Activated T-cell treated with anti-CD3 and anti-CD28 coated beads, Interleukin-2, amount 50 U/mL, for 72 hours (primary cell): ENCODE measurements at regions not wholly inside any gene's neighbourhood (a gene's known extent, or its start where the extent isn't known, plus 50 kb on each side); places are given as distances from the start of the nearest gene placed in this dataset.

Experiments
- ATAC-seq, 2 donors: fragments of 150-1000 bp; cut with Tn5 transposase; replicated peaks in 1 of 2; 2 replicates each; pipeline ENCODE4 v1.10.0; 2021; ENCODE audit warnings: moderate library complexity in 2 of 2, mild to moderate bottlenecking in 1 of 2
- DNase-seq, 2 donors: peaks; one replicate each; pipeline ENCODE4 v3.0.0; 2021 to 2022; ENCODE audit warnings: mixed read lengths in 1 of 2
- H3K27ac Mint-ChIP-seq: one replicate; pipeline ENCODE4 v1.8.0; 2022; ENCODE audit warnings: mild to moderate bottlenecking, moderate library complexity, mixed read lengths
- H3K27me3 Mint-ChIP-seq: one replicate; pipeline ENCODE4 v1.8.0; 2022; ENCODE audit warnings: low read depth, mixed read lengths
- H3K36me3 Mint-ChIP-seq, 2 donors: one replicate each; pipeline ENCODE4 v1.8.0; 2022; ENCODE audit warnings: mixed read lengths in 2 of 2, mild to moderate bottlenecking in 1 of 2; ENCODE audit not compliant: insufficient read depth in 2 of 2
- H3K4me1 Mint-ChIP-seq: one replicate; pipeline ENCODE4 v1.8.0; 2022; ENCODE audit warnings: low read depth, mixed read lengths
- H3K4me3 Mint-ChIP-seq, 2 donors: one replicate each; pipeline ENCODE4 v1.8.0; 2022; ENCODE audit warnings: mild to moderate bottlenecking in 2 of 2, mixed read lengths in 2 of 2, moderate library complexity in 2 of 2
- H3K9me3 Mint-ChIP-seq, 2 donors: one replicate each; pipeline ENCODE4 v1.8.0; 2022; ENCODE audit warnings: mixed read lengths in 2 of 2

- no peak overlapping the region for H3K4me3 Mint-ChIP-seq
- H3K27me3 Mint-ChIP-seq, result peaks cover 34% of the 10 kb centered on the region
- no peak for ATAC-seq
- H3K27ac Mint-ChIP-seq, result no peak overlapping the region
- DNase-seq, result no peak
- H3K4me1 Mint-ChIP-seq, result no peaks in the 10 kb centered on the region
- H3K36me3 Mint-ChIP-seq, result no peaks in the 10 kb centered on the region
- H3K9me3 Mint-ChIP-seq, result no peaks in the 10 kb centered on the region
These were observed 95.0 kb upstream of the DAP start for GRCh38 chr5:10856071-10856470.

- DNase-seq (no peak), ATAC-seq (no peak)
- H3K27ac Mint-ChIP-seq, result no peak overlapping the region
- H3K9me3 Mint-ChIP-seq, result no peaks in the 10 kb centered on the region
- H3K4me3 Mint-ChIP-seq, result no peak overlapping the region
- H3K4me1 Mint-ChIP-seq, result no peaks in the 10 kb centered on the region
- no peaks in the 10 kb centered on the region for H3K36me3 Mint-ChIP-seq
- H3K27me3 Mint-ChIP-seq, result peaks cover 28% of the 10 kb centered on the region
These were observed 93.7 kb upstream of the DAP start for GRCh38 chr5:10854506-10855277.

- H3K4me1 Mint-ChIP-seq, result no peaks in the 10 kb centered on the region
- no peak for DNase-seq
- H3K27ac Mint-ChIP-seq, result no peak overlapping the region
- no peak overlapping the region for H3K4me3 Mint-ChIP-seq
- no peak for ATAC-seq
- no peaks in the 10 kb centered on the region for H3K36me3 Mint-ChIP-seq
- peaks cover 0 to 3% of the 10 kb centered on the region in 2 donors for H3K9me3 Mint-ChIP-seq
- peaks cover 21% of the 10 kb centered on the region for H3K27me3 Mint-ChIP-seq
These were observed 92.1 kb upstream of the DAP start for GRCh38 chr5:10853154-10853553.

- peaks cover 4 to 7% of the 10 kb centered on the region in 2 donors for H3K9me3 Mint-ChIP-seq
- H3K4me1 Mint-ChIP-seq, result no peaks in the 10 kb centered on the region
- DNase-seq (no peak), ATAC-seq (no peak)
- no peak overlapping the region for H3K4me3 Mint-ChIP-seq
- peaks cover 0 to 3% of the 10 kb centered on the region in 2 donors for H3K36me3 Mint-ChIP-seq
- no peak overlapping the region for H3K27ac Mint-ChIP-seq
- H3K27me3 Mint-ChIP-seq, result peaks cover 4% of the 10 kb centered on the region
These were observed 88.2 kb upstream of the DAP start for GRCh38 chr5:10849278-10849677.

- H3K4me3 Mint-ChIP-seq, result no peak overlapping the region
- no peaks in the 10 kb centered on the region for H3K27me3 Mint-ChIP-seq
- no peak for ATAC-seq
These were observed 83.0 kb upstream of the DAP start for GRCh38 chr5:10844016-10844415.

GRCh38 chr5:10842823-10843222 lies 81.8 kb upstream of the DAP start:
- Mint-ChIP-seq H3K36me3 (peaks cover 0 to 3% of the 10 kb centered on the region in 2 donors), H3K4me1 (no peaks in the 10 kb centered on the region), H3K4me3 (no peak overlapping the region), H3K9me3 (peaks cover 4 to 6% of the 10 kb centered on the region in 2 donors), H3K27ac (no peak overlapping the region), H3K27me3 (no peaks in the 10 kb centered on the region)
- ATAC-seq (no peak), DNase-seq (no peak)

More at GRCh38 chr5:10844016-10844415, 83.0 kb upstream of the DAP start:
- no peak overlapping the region for H3K27ac Mint-ChIP-seq
- H3K4me1 Mint-ChIP-seq, result no peaks in the 10 kb centered on the region
- peaks cover 0 to 3% of the 10 kb centered on the region in 2 donors for H3K36me3 Mint-ChIP-seq
- peaks cover 4 to 8% of the 10 kb centered on the region in 2 donors for H3K9me3 Mint-ChIP-seq
- DNase-seq, result no peak

GRCh38 chr5:10839916-10840599 lies 79.0 kb upstream of the DAP start:
- ATAC-seq (no peak), DNase-seq (no peak)
- Mint-ChIP-seq H3K9me3 (peaks cover 4 to 6% of the 10 kb centered on the region in 2 donors), H3K4me1 (no peaks in the 10 kb centered on the region), H3K27ac (no peak overlapping the region), H3K27me3 (no peaks in the 10 kb centered on the region), H3K4me3 (no peak overlapping the region), H3K36me3 (peaks cover 0 to 3% of the 10 kb centered on the region in 2 donors)

- no peak overlapping the region for H3K27ac Mint-ChIP-seq
- ATAC-seq (no peak), DNase-seq (no peak)
- no peaks in the 10 kb centered on the region for H3K4me1 Mint-ChIP-seq
- no peaks in the 10 kb centered on the region for H3K36me3 Mint-ChIP-seq
- H3K4me3 Mint-ChIP-seq, result no peak overlapping the region
- no peaks in the 10 kb centered on the region for H3K9me3 Mint-ChIP-seq
- H3K27me3 Mint-ChIP-seq, result no peaks in the 10 kb centered on the region
These were observed 78.1 kb upstream of the DAP start for GRCh38 chr5:10839118-10839517.

GRCh38 chr5:10838038-10838437 lies 77.0 kb upstream of the DAP start:
- ATAC-seq, result no peak
- Mint-ChIP-seq H3K27me3 (no peaks in the 10 kb centered on the region), H3K27ac (no peak overlapping the region), H3K36me3 (no peaks in the 10 kb centered on the region), H3K4me3 (no peak overlapping the region), H3K9me3 (no peaks in the 10 kb centered on the region), H3K4me1 (no peaks in the 10 kb centered on the region)
- DNase-seq, result no peak

- Mint-ChIP-seq H3K9me3 (no peaks in the 10 kb centered on the region), H3K36me3 (no peaks in the 10 kb centered on the region), H3K27me3 (no peaks in the 10 kb centered on the region), H3K27ac (no peak overlapping the region), H3K4me3 (no peak overlapping the region), H3K4me1 (no peaks in the 10 kb centered on the region)
- ATAC-seq, result no peak
- DNase-seq, result no peak
These were observed 76.0 kb upstream of the DAP start for GRCh38 chr5:10836986-10837385.

- no peak overlapping the region for H3K27ac Mint-ChIP-seq
- H3K4me3 Mint-ChIP-seq, result no peak overlapping the region
- DNase-seq (no peak), ATAC-seq (no peak)
- H3K36me3 Mint-ChIP-seq, result no peaks in the 10 kb centered on the region
- H3K4me1 Mint-ChIP-seq, result no peaks in the 10 kb centered on the region
- no peaks in the 10 kb centered on the region for H3K27me3 Mint-ChIP-seq
- H3K9me3 Mint-ChIP-seq, result no peaks in the 10 kb centered on the region
These were observed 73.7 kb upstream of the DAP start for GRCh38 chr5:10834695-10835094.

- no peaks in the 10 kb centered on the region for H3K4me1 Mint-ChIP-seq
- H3K36me3 Mint-ChIP-seq, result no peaks in the 10 kb centered on the region
- H3K27ac Mint-ChIP-seq, result no peak overlapping the region
- DNase-seq (no peak), ATAC-seq (no peak)
- H3K27me3 Mint-ChIP-seq, result no peaks in the 10 kb centered on the region
- no peaks in the 10 kb centered on the region for H3K9me3 Mint-ChIP-seq
- no peak overlapping the region for H3K4me3 Mint-ChIP-seq
These were observed 72.0 kb upstream of the DAP start for GRCh38 chr5:10832987-10833386.

GRCh38 chr5:10832421-10832820 lies 71.4 kb upstream of the DAP start:
- no peaks in the 10 kb centered on the region for H3K36me3 Mint-ChIP-seq
- no peaks in the 10 kb centered on the region for H3K4me1 Mint-ChIP-seq
- H3K27me3 Mint-ChIP-seq, result no peaks in the 10 kb centered on the region
- H3K27ac Mint-ChIP-seq, result no peak overlapping the region
- DNase-seq, result no peak
- ATAC-seq, result no peak
- no peak overlapping the region for H3K4me3 Mint-ChIP-seq
- H3K9me3 Mint-ChIP-seq, result no peaks in the 10 kb centered on the region

GRCh38 chr5:10831419-10831818 lies 70.4 kb upstream of the DAP start:
- Mint-ChIP-seq H3K27ac (no peak overlapping the region), H3K27me3 (no peaks in the 10 kb centered on the region), H3K4me3 (no peak overlapping the region), H3K4me1 (no peaks in the 10 kb centered on the region), H3K9me3 (no peaks in the 10 kb centered on the region), H3K36me3 (no peaks in the 10 kb centered on the region)
- ATAC-seq, result no peak
- no peak for DNase-seq
